Left lobe of liver (tissue), 2 donors: ENCODE measurements at regions not wholly inside any gene's neighbourhood (a gene's known extent, or its start where the extent isn't known, plus 50 kb on each side); places are given as distances from the start of the nearest gene placed in this dataset.
"Not testable (repeated sequence)": the region's sequence is repeated elsewhere in the genome, so short reads cannot be mapped to it uniquely, and the experiment has no call there.

Experiments
- ATAC-seq: fragments of 200-7000 bp; cut with Tn5 transposase; one replicate; pipeline ENCODE4 v1.9.1; 2020; ENCODE audit warnings: mild to moderate bottlenecking, moderate library complexity
- DNase-seq: peaks from one replicate; pipeline ENCODE4 v3.0.0-alpha.2; 2020; ENCODE audit warnings: low spot score
- donor health status: DM: no; HTN: no; CAD: no; lungs with moderate emphysema.
- donor health status: DM: no; HTN: yes; CAD: no.

- ATAC-seq (no peak), DNase-seq (no peak)
Measured at GRCh38 chr16:54985156-54985555, 54.5 kb downstream of the IRX5 start.

DNA sequence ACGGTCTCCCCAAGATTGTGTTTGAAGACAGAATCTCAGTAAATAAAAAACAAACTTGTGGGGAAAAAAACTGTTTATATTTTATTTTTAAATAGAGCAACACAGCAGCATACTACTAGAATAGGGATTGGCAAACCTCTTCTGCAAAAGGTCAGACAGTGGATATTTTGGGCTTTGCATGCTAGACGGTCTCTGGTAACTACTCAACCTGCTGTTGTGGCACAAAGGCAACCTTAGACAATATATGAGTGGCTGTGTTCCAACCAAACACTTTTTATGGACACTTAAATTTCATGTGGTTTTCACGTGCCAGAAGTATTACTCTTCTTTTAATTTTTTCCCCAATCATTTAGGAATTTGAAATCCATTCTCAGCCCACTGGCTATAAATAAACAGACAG lies 55.0 kb downstream of the IRX5 start:
- DNase-seq (no peak), ATAC-seq (no peak)

GRCh38 chr16:54986409-54986808 lies 55.7 kb downstream of the IRX5 start:
- ATAC-seq (no peak), DNase-seq (no peak)

DNA sequence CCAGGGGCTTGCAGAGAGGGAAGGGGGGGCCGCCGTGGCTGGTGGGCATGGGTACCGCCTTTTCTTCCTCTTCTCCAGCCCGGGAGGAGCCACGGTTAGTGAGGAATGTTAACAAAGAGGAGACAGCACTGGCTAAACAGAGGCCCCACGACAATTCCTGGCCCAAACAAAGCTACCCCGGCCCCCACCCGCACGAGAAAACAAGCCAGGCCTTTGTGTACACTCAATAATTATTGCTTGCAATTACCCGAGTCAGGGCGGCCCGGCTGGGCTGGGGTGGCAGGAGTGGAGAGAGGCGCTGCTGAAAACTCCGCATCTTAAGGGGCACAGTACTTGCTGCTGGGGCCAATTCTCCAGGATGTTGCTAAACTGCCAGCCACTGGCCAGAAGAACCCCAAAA lies 56.4 kb downstream of the IRX5 start:
- ATAC-seq (no peak), DNase-seq (no peak)

DNA sequence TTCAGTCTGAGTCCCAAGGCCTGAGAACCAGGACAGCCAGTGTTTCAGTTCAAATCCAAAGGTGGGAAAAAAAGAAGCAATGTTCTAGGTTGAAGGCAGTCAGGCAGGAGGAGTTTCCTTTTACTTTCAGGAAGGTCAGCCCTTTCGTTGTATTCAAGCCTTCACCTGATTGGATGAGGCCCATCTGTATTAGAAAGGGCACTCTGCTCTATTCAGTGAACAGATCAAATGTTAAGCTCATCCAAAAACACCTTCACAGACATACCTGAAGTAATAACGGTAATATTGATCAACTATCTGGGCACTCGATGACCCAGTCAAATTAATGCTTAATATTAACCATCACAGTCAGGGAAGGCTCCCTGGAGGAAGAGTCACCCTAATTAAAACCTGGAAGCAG lies 60.9 kb downstream of the IRX5 start:
- no peak for ATAC-seq
- no peak for DNase-seq

DNA sequence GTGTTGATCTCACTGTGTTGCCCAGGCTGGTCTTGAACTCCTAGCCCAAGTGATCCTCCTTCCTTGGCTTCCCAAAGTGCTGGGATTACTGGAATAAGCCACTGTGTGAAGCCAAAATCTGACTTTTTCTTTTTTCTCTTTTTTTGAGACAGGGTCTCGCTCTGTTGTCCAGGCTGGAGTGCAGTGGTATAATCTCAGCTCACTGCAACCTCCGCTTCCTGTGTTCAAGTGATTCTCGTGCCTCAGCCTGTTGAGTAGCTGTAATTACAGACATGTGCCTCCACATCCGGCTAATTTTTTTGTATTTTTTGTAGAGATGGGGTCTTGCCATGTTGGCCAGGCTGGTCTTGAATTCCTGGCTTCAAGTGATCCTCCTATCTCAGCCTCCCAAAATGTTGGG lies 61.3 kb downstream of the IRX5 start:
- DNase-seq, ATAC-seq: not testable (repeated sequence)

DNA sequence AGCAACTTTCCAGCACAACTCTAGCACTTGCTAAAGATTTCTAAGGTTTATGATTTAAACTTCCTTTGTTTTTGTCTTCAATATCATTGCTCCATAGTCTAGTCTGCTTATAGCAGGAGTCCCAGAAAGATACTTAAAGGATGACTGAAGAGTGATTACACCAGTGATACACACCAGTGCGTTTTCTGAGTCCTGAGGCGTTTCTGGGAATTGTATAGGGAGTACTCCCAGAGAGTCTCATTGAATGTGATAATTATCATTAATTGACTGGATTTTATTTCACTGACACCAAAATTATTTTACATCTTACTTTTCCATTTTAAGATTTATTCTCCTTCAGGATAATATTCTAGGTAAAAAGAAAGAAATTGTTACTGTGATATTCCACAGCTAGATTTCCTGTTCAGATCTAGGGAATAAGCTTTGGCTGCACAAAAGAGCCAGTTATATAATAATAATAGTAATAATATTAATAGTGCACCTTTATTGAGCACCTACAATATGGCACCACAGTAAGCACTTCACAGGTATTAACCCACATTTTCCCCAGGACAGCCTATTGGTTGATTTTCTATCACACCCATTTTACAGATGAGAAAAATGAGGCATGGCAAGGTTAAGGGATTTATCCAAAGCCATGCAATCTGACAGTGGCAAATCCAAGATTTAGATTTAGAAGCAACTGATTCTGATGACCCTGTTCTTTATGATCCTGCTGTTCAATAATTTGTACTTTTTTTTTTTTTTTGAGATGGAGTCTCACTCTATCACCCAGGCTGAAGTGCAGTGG lies 62.6 kb downstream of the IRX5 start:
- ATAC-seq (no peak), DNase-seq (no peak)

GRCh38 chr16:54996186-54996585 lies 65.5 kb downstream of the IRX5 start:
- ATAC-seq (no peak), DNase-seq (no peak)

- no peak for ATAC-seq
- no peak for DNase-seq
Measured at GRCh38 chr16:54998834-54999233, 68.2 kb downstream of the IRX5 start.

GRCh38 chr16:54999481-54999880 lies 68.8 kb downstream of the IRX5 start:
- no peak for DNase-seq

GRCh38 chr16:55000595-55000994 lies 69.9 kb downstream of the IRX5 start:
- ATAC-seq (no peak), DNase-seq (no peak)

More at GRCh38 chr16:54999481-54999880, 68.8 kb downstream of the IRX5 start:
- ATAC-seq, result no peak

DNA sequence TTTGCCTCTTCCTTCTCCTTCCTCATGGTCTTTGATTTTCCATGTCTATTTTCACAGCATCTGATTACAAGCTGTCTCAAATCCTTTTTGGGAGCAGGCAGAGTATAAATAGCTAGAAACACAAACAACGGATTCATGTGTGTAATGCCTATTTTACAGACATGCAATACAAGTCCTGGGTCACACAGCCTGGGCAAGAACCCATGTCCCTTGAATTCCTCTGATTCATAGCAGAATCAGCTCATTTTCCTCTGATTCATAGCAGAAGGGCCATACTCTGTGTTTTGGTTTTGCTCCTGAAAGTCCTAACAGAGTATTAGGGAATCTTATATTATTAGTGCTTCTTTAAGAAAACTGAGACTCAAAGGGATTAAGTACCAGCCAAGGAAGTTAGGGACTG lies 71.3 kb downstream of the IRX5 start:
- DNase-seq, result peak; percentile 1
- ATAC-seq, result no peak

- ATAC-seq (no peak), DNase-seq (no peak)
Measured at GRCh38 chr16:55002419-55002818, 71.8 kb downstream of the IRX5 start.

DNA sequence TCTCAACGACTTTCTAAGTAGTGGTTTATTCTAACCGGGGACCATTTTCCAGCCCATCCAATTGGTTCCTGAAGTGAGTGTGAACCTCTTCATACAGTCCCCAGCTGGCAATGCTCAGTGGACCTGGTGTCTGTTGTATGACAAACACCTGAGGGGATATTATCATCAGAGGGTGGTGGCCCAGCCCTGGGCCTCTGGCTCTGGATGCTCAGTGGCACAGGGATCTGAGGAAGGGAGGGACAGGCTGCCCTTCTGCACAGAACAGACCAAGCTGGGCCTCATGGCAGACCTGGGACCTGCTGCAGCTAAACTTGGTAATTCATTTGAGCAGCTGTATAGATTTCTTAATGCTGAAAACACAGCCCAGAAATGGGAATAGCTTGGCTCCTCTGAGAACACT lies 72.6 kb downstream of the IRX5 start:
- ATAC-seq (no peak), DNase-seq (no peak)

GRCh38 chr16:55003916-55004315 lies 73.3 kb downstream of the IRX5 start:
- ATAC-seq, result no peak
- no peak for DNase-seq

DNA sequence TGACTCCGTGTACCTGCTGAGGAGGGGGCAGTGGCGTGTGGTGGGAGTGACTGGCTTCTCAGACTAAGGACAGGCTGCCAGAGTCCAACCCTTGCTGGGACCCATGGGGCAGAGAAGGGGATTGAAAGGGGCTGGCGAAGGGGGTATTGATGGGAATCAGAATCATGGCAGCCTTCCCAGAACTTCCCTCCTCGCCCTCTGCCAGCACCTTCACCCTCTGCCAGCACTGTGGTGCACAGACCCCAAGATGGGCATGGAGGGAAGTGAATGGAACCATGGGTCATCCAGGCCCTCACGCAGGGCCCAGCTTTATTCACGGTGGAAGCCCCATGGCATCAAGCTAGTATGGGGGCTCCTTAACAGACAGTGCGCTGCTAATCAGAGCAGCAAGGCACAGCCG lies 76.8 kb downstream of the IRX5 start:
- DNase-seq (no peak), ATAC-seq (no peak)

GRCh38 chr16:55008836-55009510 lies 78.3 kb downstream of the IRX5 start:
- ATAC-seq, result no peak
- no peak for DNase-seq

DNA sequence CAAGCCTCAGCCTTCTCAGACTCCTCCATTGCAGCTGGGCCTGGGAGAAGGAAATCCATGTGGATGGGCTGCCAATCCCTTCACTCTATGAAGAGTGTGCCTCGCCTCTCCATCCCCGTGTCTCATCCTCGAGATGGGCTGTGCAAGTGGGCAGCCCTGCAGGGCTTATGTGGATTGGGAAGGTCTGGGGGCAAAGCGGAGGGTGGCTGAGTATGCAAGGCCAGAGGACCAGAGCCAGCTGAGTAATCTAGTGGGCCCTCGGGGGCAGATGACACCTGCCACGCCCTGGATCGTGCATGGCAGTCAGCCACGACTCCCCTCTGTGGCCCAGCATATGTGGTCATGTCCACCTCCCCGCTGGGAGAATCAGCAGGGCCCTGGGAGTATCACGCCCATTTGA lies 78.9 kb downstream of the IRX5 start:
- DNase-seq (no peak), ATAC-seq (no peak)

DNA sequence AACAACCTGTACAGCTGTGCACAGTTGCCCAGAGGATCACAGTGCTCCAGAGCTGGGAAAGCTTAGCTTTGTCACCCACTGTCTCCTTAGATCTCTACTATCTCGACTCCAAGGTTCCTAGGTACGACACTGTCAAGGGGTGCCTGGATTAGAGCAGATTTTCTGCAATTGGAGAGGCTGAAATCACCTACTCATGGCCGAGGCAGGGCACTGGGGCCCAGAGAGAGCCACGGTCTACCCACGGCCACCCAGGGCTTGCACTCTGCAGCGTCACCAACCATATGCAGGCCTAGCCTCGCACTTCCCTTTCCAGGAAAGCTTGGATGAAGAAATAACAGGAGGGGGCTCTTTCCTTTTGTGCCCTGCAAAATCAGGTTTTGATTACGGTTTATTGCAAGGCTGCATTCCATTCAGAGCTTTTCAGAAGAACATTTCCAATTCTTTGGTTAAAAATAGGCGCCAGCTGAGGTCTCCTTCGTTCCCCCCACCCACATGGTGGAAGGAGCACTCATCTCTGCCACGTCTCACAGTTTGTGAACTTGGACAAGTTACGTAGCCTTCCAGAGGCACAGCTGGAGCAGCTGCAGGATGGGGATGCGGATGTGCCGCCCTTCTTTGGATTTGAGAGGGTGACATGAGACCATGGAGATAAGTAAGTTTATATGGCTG lies 80.0 kb downstream of the IRX5 start:
- ATAC-seq (no peak), DNase-seq (no peak)

DNA sequence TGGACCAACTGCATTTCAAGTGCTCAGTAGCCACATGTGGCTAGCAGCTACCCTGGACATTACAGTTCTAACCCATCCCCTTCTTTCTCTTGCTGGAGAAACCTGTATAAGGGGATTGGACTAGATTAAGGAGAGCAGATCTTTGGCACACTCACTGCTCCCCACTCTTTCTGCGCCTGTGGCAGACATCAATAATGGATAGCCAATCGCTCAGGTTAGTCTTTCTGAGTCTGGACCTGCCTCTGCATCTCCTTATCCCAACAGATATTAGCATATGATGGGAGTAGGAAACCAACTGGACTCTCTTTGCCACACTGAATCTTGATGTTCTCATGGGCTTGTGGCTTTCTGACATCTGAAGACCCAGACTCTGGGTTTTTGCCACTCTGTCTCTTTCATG lies 81.7 kb downstream of the IRX5 start:
- DNase-seq (no peak), ATAC-seq (no peak)

- DNase-seq, result no peak
- no peak for ATAC-seq
Measured at GRCh38 chr16:55012793-55013192, 82.1 kb downstream of the IRX5 start.

DNA sequence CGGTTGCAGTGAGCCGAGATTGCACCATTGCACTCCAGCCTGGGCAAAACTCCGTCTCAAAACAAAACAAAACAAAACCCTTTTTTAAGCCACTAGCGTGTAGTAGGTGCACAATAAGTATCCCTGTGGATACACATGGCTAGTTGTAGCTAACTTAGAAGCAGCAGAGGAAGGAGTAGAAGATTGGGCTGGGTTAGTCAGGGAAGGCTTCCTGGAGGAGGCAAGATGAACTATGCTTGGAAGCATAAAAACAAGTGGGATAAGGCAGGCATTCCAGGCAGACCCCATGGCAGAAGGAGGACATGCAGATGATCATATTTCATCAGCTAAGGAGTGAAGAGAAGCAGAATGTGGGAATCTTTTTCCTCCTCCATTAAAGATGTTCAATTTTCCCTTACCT lies 83.4 kb downstream of the IRX5 start:
- no peak for ATAC-seq
- DNase-seq, result no peak
